Hepatocyte (in vitro differentiated cells): ENCODE measurements at regions not wholly inside any gene's neighbourhood (a gene's known extent, or its start where the extent isn't known, plus 50 kb on each side); places are given as distances from the start of the nearest gene placed in this dataset.

Experiments used
- DNase-seq: peaks from one replicate; pipeline ENCODE4 v3.0.0-alpha.2; 2016; ENCODE audit warnings: low spot score
- H2AFZ ChIP-seq: fragments of 200-600 bp; sonication (generic); 2 replicates; pipeline ENCODE4 v1.6.0; 2016; ENCODE audit warnings: antibody characterized with exemption, mild to moderate bottlenecking
- H3K27ac ChIP-seq: fragments of 200-600 bp; sonication (generic); 2 replicates; pipeline ENCODE4 v1.5.1; 2016; ENCODE audit warnings: mild to moderate bottlenecking
- H3K27me3 ChIP-seq: fragments of 200-600 bp; sonication (generic); 2 replicates; pipeline ENCODE4 v1.6.1; 2016
- H3K36me3 ChIP-seq: fragments of 200-600 bp; sonication (generic); replicated peaks from 2 replicates; pipeline ENCODE4 v1.5.1; 2016; ENCODE audit warnings: low read depth; ENCODE audit not compliant: insufficient read depth
- H3K4me1 ChIP-seq: fragments of 200-600 bp; sonication (generic); 2 replicates; pipeline ENCODE4 v1.5.1; 2016; ENCODE audit warnings: mild to moderate bottlenecking, moderate library complexity; ENCODE audit not compliant: insufficient read depth
- H3K4me2 ChIP-seq: fragments of 200-600 bp; sonication (generic); 2 replicates; pipeline ENCODE4 v1.6.0; 2016
- H3K4me3 ChIP-seq: fragments of 200-600 bp; sonication (generic); 2 replicates; pipeline ENCODE4 v1.5.1; 2016; ENCODE audit warnings: mild to moderate bottlenecking
- H3K79me2 ChIP-seq: fragments of 200-600 bp; sonication (generic); 2 replicates; pipeline ENCODE4 v1.6.0; 2017; ENCODE audit warnings: mild to moderate bottlenecking
- H3K9me2 ChIP-seq: fragments of 200-600 bp; sonication (generic); replicated peaks from 2 replicates; pipeline ENCODE4 v1.6.0; 2017; ENCODE audit warnings: mild to moderate bottlenecking; ENCODE audit not compliant: insufficient read depth
- H3K9me3 ChIP-seq: fragments of 200-600 bp; sonication (generic); 2 replicates; pipeline ENCODE4 v1.5.1; 2016; ENCODE audit warnings: low read depth, mild to moderate bottlenecking
- H4K20me1 ChIP-seq: fragments of 200-600 bp; sonication (generic); 2 replicates; pipeline ENCODE4 v1.6.0; 2016; ENCODE audit warnings: mild to moderate bottlenecking; ENCODE audit not compliant: insufficient read depth, poor library complexity, severe bottlenecking
- EZH2 ChIP-seq: fragments of 200-600 bp; sonication (generic); IDR thresholded peaks from 2 replicates; pipeline ENCODE4 v1.6.1; 2016; ENCODE audit warnings: antibody characterized with exemption, mild to moderate bottlenecking, borderline replicate concordance
- EZH2phosphoT487 ChIP-seq: fragments of 200-600 bp; sonication (generic); IDR thresholded peaks from one replicate; pipeline ENCODE4 v1.6.1; 2018; ENCODE audit warnings: antibody characterized with exemption, mild to moderate bottlenecking, low read depth, moderate library complexity; ENCODE audit not compliant: unreplicated experiment, severe bottlenecking
- WGBS: methylation state at CpG from one replicate; pipeline ENCODE4 v1.1.6; 2016; ENCODE audit warnings: low lambda C conversion rate; ENCODE audit errors: missing lambda C conversion rate; 5-methylcytosine and 5-hydroxymethylcytosine counted together
- TF ChIP-seq, protein P1 (sequence below): fragments of 200-600 bp; sonication (generic); IDR thresholded peaks from 2 replicates; pipeline ENCODE4 v1.5.1; 2016; ENCODE audit warnings: antibody characterized with exemption, mild to moderate bottlenecking; ENCODE audit not compliant: poor library complexity

DNA sequence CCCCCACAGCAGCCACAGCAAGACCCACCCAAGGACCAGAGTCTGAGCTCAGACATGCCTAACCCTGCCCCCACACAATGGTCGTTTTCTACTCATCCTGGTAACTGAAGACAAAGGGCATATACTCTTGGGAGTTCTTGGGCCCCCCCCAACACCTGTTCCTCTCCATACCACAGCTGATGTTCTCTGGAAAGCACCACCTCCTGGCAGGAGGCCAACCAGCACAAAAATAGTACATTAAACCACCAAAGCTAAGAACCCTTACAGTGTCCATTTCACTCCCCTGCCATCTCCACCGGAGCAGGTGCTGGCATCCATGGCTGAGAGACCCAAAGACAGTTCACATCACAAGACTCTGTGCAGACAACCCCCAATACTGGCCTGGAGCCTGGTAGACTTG is 80.6 kb upstream of the DAAM1 start:
- Histone ChIP-seq H4K20me1 (no peaks in the 10 kb centered on the region), H3K9me2 (no peaks in the 10 kb centered on the region), H3K4me3 (no peak overlapping the region), H3K4me2 (no peak overlapping the region), H3K27ac (no peak overlapping the region), H3K79me2 (no peaks in the 10 kb centered on the region), H3K4me1 (no peaks in the 10 kb centered on the region), H2AFZ (no peak overlapping the region), H3K36me3 (no peaks in the 10 kb centered on the region), H3K27me3 (no peaks in the 10 kb centered on the region), H3K9me3 (no peaks in the 10 kb centered on the region)
- WGBS = 91% methylated on average over 2 of the region's 2 CpGs
- TF ChIP-seq EZH2phosphoT487 = no peak
- TF ChIP-seq, protein P1, sequence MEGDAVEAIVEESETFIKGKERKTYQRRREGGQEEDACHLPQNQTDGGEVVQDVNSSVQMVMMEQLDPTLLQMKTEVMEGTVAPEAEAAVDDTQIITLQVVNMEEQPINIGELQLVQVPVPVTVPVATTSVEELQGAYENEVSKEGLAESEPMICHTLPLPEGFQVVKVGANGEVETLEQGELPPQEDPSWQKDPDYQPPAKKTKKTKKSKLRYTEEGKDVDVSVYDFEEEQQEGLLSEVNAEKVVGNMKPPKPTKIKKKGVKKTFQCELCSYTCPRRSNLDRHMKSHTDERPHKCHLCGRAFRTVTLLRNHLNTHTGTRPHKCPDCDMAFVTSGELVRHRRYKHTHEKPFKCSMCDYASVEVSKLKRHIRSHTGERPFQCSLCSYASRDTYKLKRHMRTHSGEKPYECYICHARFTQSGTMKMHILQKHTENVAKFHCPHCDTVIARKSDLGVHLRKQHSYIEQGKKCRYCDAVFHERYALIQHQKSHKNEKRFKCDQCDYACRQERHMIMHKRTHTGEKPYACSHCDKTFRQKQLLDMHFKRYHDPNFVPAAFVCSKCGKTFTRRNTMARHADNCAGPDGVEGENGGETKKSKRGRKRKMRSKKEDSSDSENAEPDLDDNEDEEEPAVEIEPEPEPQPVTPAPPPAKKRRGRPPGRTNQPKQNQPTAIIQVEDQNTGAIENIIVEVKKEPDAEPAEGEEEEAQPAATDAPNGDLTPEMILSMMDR = no peak
- TF ChIP-seq EZH2 = no peak
- no peak for DNase-seq

DNA sequence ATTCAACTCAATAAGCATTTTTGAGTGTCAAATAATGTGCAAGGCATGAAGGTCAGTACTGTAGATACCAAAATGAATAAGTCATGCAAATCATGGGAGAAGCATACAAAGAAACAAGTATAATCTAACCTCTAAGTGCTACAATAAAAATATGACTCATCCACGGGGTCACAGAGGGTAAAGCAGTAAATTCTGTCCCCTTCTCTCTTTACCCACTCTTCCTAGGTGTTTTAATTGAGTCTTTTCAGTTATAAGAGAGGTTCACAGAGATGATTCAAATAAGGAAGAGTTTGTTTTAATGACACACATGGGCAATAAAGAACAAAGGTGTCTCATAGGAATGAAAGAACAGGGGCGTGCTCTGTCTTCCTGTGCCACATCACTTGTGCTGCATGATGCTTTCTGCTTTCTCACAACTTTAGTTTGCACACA is 71.5 kb upstream of the DAAM1 start:
- H3K27me3 ChIP-seq = no peaks in the 10 kb centered on the region
- H3K27ac ChIP-seq = peak overlapping the region; percentile 52
- peak; percentile 44 for DNase-seq
- H3K36me3 ChIP-seq = no peaks in the 10 kb centered on the region
- H3K9me2 ChIP-seq = no peaks in the 10 kb centered on the region
- H4K20me1 ChIP-seq = no peaks in the 10 kb centered on the region
- 54% methylated on average over 2 of the region's 2 CpGs for WGBS
- no peak overlapping the region for H3K4me3 ChIP-seq
- no peak overlapping the region for H3K4me2 ChIP-seq
- no peak overlapping the region for H2AFZ ChIP-seq
- TF ChIP-seq EZH2phosphoT487 = no peak
- no peak for TF ChIP-seq EZH2
- TF ChIP-seq, protein P1 = no peak
- H3K79me2 ChIP-seq = no peaks in the 10 kb centered on the region
- no peaks in the 10 kb centered on the region for H3K9me3 ChIP-seq
- no peaks in the 10 kb centered on the region for H3K4me1 ChIP-seq

DNA sequence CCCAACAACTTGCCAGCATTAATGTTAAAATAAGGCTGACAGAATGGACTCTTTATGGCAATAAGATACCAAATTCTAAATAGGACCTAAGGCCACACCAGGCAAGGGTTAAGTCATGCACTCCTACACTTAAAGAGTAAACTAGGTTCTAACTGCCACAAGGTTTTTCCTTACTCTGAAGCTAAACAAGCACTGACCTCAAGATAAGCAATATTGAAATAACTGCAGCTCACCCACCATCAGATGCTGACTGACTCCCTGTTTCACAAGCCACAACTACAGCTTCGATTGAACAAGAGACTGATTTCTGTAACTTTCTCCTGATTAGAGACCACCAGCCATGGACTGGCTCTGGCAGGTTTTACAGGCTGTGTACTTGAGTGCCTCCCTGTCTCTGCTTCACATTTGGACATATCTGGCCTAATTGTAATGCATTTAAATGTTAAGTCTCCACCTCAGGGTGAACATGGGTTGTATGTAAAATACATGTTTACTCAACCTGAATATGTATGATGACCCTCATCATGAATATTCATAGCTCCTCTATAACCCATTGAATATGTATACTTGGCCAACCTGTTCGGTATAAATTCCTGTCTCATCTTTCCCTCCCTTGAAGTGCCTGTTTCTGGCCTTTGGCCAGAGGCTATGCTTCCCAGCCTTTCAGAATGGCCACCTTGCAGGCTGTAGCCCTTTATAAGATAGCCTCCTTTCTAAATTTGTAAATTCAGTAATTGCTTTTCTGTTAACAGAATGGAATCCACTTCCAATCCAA is 70.5 kb upstream of the DAAM1 start:
- H3K79me2 ChIP-seq = no peaks in the 10 kb centered on the region
- no peaks in the 10 kb centered on the region for H4K20me1 ChIP-seq
- H3K36me3 ChIP-seq = no peaks in the 10 kb centered on the region
- TF ChIP-seq EZH2 (no peak), EZH2phosphoT487 (no peak)
- TF ChIP-seq, protein P1 = no peak
- DNase-seq = no peak
- H3K9me3 ChIP-seq = no peaks in the 10 kb centered on the region
- no peaks in the 10 kb centered on the region for H3K4me1 ChIP-seq
- H3K4me2 ChIP-seq = no peak overlapping the region
- WGBS = 48% methylated on average over 2 of the region's 2 CpGs
- peak overlapping the region; percentile 64 for H3K27ac ChIP-seq
- H3K4me3 ChIP-seq = no peak overlapping the region
- H3K9me2 ChIP-seq = no peaks in the 10 kb centered on the region
- H2AFZ ChIP-seq = no peak overlapping the region
- no peaks in the 10 kb centered on the region for H3K27me3 ChIP-seq

DNA sequence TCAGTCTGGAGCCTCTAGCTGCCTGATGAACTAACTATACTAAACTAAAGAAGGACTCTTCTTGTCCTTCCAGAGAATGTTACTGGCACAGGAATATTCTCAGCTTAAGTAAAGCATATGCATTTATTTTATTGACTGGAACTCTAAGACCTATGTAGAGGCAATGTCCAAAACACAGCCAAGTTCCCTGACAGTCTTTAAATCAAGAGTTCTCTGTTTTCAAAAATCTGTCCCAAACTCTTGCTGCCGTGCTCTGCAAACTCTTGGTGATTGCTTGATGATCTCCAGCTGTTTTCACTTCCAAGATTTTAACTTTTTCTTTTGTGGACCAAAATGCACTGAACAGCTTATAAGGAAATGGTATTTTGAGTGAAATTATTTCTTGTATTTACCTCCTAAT is 67.5 kb upstream of the DAAM1 start:
- WGBS = 34% methylated on average over 1 of the region's 1 CpG
- H3K36me3 ChIP-seq = no peaks in the 10 kb centered on the region
- H3K4me3 ChIP-seq = no peak overlapping the region
- no peak overlapping the region for H2AFZ ChIP-seq
- no peaks in the 10 kb centered on the region for H3K27me3 ChIP-seq
- H3K9me2 ChIP-seq = no peaks in the 10 kb centered on the region
- H3K79me2 ChIP-seq = no peaks in the 10 kb centered on the region
- no peak for DNase-seq
- TF ChIP-seq EZH2phosphoT487 (no peak), EZH2 (no peak)
- TF ChIP-seq, protein P1 = no peak
- no peaks in the 10 kb centered on the region for H4K20me1 ChIP-seq
- H3K9me3 ChIP-seq = no peaks in the 10 kb centered on the region
- no peaks in the 10 kb centered on the region for H3K4me1 ChIP-seq
- H3K27ac ChIP-seq = no peak overlapping the region
- H3K4me2 ChIP-seq = no peak overlapping the region
